Pancreas (tissue), 10 donors: ENCODE measurements at regions not wholly inside any gene's neighbourhood (a gene's known extent, or its start where the extent isn't known, plus 50 kb on each side); places are given as distances from the start of the nearest gene placed in this dataset.

Source experiments
- ATAC-seq, 4 donors: fragments of 200-7000 bp; cut with Tn5 transposase; one replicate each; pipeline versions ENCODE4 v1.8.0 to v1.9.1; 2020; ENCODE audit warnings: mild to moderate bottlenecking in 4 of 4, moderate library complexity in 4 of 4
- DNase-seq, 6 donors: peaks; one replicate each; pipeline ENCODE4 v3.0.0-alpha.2; 2020
- FAIRE-seq: peaks from 2 replicates; lab custom pipeline; 2012; peaks lifted over from hg19 to GRCh38; lab: Jason Lieb, UNC
- H3K27ac ChIP-seq, 4 donors: fragments of 200-600 bp; sonication (generic); 1 replicate in 3 of 4; 2 replicates in 1 of 4; pipeline versions ENCODE4 v1.5.0 to v1.8.0; 2020
- H3K27me3 ChIP-seq, 4 donors: fragments of 200-600 bp; one replicate each; pipeline ENCODE4 v1.8.0; 2021
- H3K36me3 ChIP-seq, 3 donors: fragments of 200-600 bp; sonication (generic) in 1 of 3; one replicate each; pipeline versions ENCODE4 v1.5.0 to v1.8.0; 2020 to 2021
- H3K4me1 ChIP-seq, 3 donors: fragments of 200-600 bp; one replicate each; pipeline ENCODE4 v1.8.0; 2021
- H3K4me3 ChIP-seq, 4 donors: fragments of 200-600 bp; sonication (generic) in 2 of 4; one replicate each; pipeline versions ENCODE4 v1.5.0 to v1.8.0; 2020 to 2021
- H3K9me3 ChIP-seq, 4 donors: fragments of 200-600 bp; one replicate each; pipeline ENCODE4 v1.8.0; 2021
- WGBS, 2 donors: extraction: QIAGEN DNeasy Blood & Tissue Kit; methylation state at CpG; one replicate each; pipeline ENCODE4 v1.1.7; 2013; 5-methylcytosine and 5-hydroxymethylcytosine counted together
- intact Hi-C, 3 donors: fragments of 100-400 bp; cut with DNase I; formaldehyde crosslinking; loops; one replicate each; pipeline versions ENCODE4 v1.11.1 to v1.14.2; 2022
- TF ChIP-seq, protein P1 (sequence below), 4 donors: fragments of 200-600 bp; sonication (generic) in 3 of 4; IDR thresholded peaks; one replicate each; pipeline versions ENCODE4 v1.5.0 to v1.8.0; 2021; ENCODE audit warnings: antibody characterized with exemption in 4 of 4
- donor health status: healthy with polysubstance abuse.
- donor health status: DM: no; HTN: no; CAD: no; lungs with moderate emphysema.
- donor health status: DM: no; HTN: no; CAD: no.
- donor health status: control.
- donor health status: control.
- donor health status: Bipolar disorder and iron deficiency.
- donor health status: DM: yes; HTN: yes; CAD: no.
- donor health status: DM: no; HTN: no; CAD: no.
- donor health status: DM: no; HTN: no; CAD: no.
- donor health status: DM: yes; HTN: yes; CAD: no.

GRCh38 chr3:193190146-193190786, 50.8 kb upstream of the PLAAT1 start:
- 36 to 51% methylated on average over 2 of the region's 2 CpGs for WGBS, 2 donors
- peak in 3 of 4 donors; percentile 60 to 66 (median 65) for ATAC-seq

More at GRCh38 chr3:193190146-193190786, 50.8 kb upstream of the PLAAT1 start:
- Histone ChIP-seq H3K27ac (no peak overlapping the region), H3K36me3 (no peaks in the 10 kb centered on the region), H3K4me1 (no peaks in the 10 kb centered on the region), H3K9me3 (no peaks in the 10 kb centered on the region), H3K4me3 (no peak overlapping the region), H3K27me3 (no peaks in the 10 kb centered on the region)
- DNase-seq (peak in 1 of 6 donors; percentile 17), FAIRE-seq (no peak)
- TF ChIP-seq, protein P1, sequence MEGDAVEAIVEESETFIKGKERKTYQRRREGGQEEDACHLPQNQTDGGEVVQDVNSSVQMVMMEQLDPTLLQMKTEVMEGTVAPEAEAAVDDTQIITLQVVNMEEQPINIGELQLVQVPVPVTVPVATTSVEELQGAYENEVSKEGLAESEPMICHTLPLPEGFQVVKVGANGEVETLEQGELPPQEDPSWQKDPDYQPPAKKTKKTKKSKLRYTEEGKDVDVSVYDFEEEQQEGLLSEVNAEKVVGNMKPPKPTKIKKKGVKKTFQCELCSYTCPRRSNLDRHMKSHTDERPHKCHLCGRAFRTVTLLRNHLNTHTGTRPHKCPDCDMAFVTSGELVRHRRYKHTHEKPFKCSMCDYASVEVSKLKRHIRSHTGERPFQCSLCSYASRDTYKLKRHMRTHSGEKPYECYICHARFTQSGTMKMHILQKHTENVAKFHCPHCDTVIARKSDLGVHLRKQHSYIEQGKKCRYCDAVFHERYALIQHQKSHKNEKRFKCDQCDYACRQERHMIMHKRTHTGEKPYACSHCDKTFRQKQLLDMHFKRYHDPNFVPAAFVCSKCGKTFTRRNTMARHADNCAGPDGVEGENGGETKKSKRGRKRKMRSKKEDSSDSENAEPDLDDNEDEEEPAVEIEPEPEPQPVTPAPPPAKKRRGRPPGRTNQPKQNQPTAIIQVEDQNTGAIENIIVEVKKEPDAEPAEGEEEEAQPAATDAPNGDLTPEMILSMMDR (IDR thresholded peaks at IDR 0.05), result peak in 2 of 4 donors; percentile 12 to 25
- intact Hi-C loops, result no loop called here
